MCF 10A (cell line): ENCODE measurements at regions not wholly inside any gene's neighbourhood (a gene's known extent, or its start where the extent isn't known, plus 50 kb on each side); places are given as distances from the start of the nearest gene placed in this dataset.
"Not testable (repeated sequence)": the region's sequence is repeated elsewhere in the genome, so short reads cannot be mapped to it uniquely, and the experiment has no call there.

Experiments
- BruUV-seq: library from RNA; stranded (reverse); fragments of 400-500 nt; replicated peaks from 2 replicates; lab custom pipeline; 2021; lab: Mats Ljungman, UMichigan
- CTCF ChIA-PET: fragments of 300-600 bp; sonication (Branson Sonifier 250); formaldehyde crosslinking; extraction: SDS; loops from one replicate; lab custom pipeline; 2021; ENCODE audit warnings: antibody characterized with exemption, inconsistent platforms; lab: Yijun Ruan, JAX
- POLR2A ChIA-PET: fragments of 300-600, 350-650 bp; sonication (Branson Sonifier 250); formaldehyde crosslinking; extraction: SDS; loops from one replicate; lab custom pipeline; 2020; ENCODE audit warnings: antibody characterized with exemption, inconsistent platforms; lab: Yijun Ruan, JAX
- DNase-seq: peaks from one replicate; pipeline ENCODE4 v3.0.0-alpha.2; 2018; ENCODE audit not compliant: unreplicated experiment
- H3K27ac Mint-ChIP-seq: one replicate; pipeline ENCODE4 v1.8.0; 2022; ENCODE audit warnings: mild to moderate bottlenecking, low read depth, mixed read lengths; ENCODE audit not compliant: unreplicated experiment
- H3K27me3 Mint-ChIP-seq: one replicate; pipeline ENCODE4 v1.8.0; 2022; ENCODE audit warnings: mixed read lengths; ENCODE audit not compliant: insufficient read depth, unreplicated experiment
- H3K36me3 Mint-ChIP-seq: one replicate; pipeline ENCODE4 v1.8.0; 2022; ENCODE audit warnings: mild to moderate bottlenecking, moderate library complexity, mixed read lengths; ENCODE audit not compliant: insufficient read depth, unreplicated experiment
- H3K4me1 Mint-ChIP-seq: one replicate; pipeline ENCODE4 v1.8.0; 2022; ENCODE audit warnings: mixed read lengths; ENCODE audit not compliant: insufficient read depth, unreplicated experiment
- H3K4me3 Mint-ChIP-seq: one replicate; pipeline ENCODE4 v1.8.0; 2022; ENCODE audit warnings: mild to moderate bottlenecking, moderate library complexity, mixed read lengths; ENCODE audit not compliant: unreplicated experiment
- H3K9me3 Mint-ChIP-seq: one replicate; pipeline ENCODE4 v1.8.0; 2022; ENCODE audit warnings: mixed read lengths; ENCODE audit not compliant: unreplicated experiment
- CTCF ChIP-seq: fragments of 200-600 bp; IDR thresholded peaks from one replicate; pipeline ENCODE4 v1.8.0; 2022; ENCODE audit warnings: antibody characterized with exemption, mild to moderate bottlenecking; ENCODE audit not compliant: unreplicated experiment
- intact Hi-C: fragments of 100-400 bp; cut with micrococcal nuclease; formaldehyde crosslinking; loops from 2 replicates; pipeline ENCODE4 v1.14.1; 2022

GRCh38 chr21:7776035-7776434, 2745.3 kb upstream of the TPTE start:
- POLR2A ChIA-PET, CTCF ChIA-PET, DNase-seq, intact Hi-C loops, H3K36me3 Mint-ChIP-seq, H3K4me3 Mint-ChIP-seq, H3K9me3 Mint-ChIP-seq, H3K27me3 Mint-ChIP-seq, BruUV-seq, H3K4me1 Mint-ChIP-seq: not testable (repeated sequence)
- H3K27ac Mint-ChIP-seq = peak overlapping the region; percentile 55

- H3K36me3 Mint-ChIP-seq, H3K27ac Mint-ChIP-seq, H3K4me3 Mint-ChIP-seq, H3K9me3 Mint-ChIP-seq, BruUV-seq, DNase-seq, CTCF ChIA-PET, POLR2A ChIA-PET, intact Hi-C loops, H3K4me1 Mint-ChIP-seq, H3K27me3 Mint-ChIP-seq: not testable (repeated sequence)
These were observed 2744.8 kb upstream of the TPTE start for GRCh38 chr21:7776622-7777021.

GRCh38 chr21:7777289-7777688, 2744.1 kb upstream of the TPTE start:
- intact Hi-C loops, BruUV-seq, CTCF ChIA-PET, H3K4me3 Mint-ChIP-seq, POLR2A ChIA-PET, H3K36me3 Mint-ChIP-seq, DNase-seq, H3K4me1 Mint-ChIP-seq, H3K9me3 Mint-ChIP-seq, H3K27me3 Mint-ChIP-seq, H3K27ac Mint-ChIP-seq: not testable (repeated sequence)

- intact Hi-C loops, POLR2A ChIA-PET, H3K27ac Mint-ChIP-seq, DNase-seq, H3K4me1 Mint-ChIP-seq, H3K36me3 Mint-ChIP-seq, CTCF ChIA-PET, H3K27me3 Mint-ChIP-seq, H3K9me3 Mint-ChIP-seq, H3K4me3 Mint-ChIP-seq, BruUV-seq: not testable (repeated sequence)
These were observed 2733.8 kb upstream of the TPTE start for GRCh38 chr21:7787427-7788078.

- DNase-seq, H3K36me3 Mint-ChIP-seq, H3K4me3 Mint-ChIP-seq, H3K27ac Mint-ChIP-seq, H3K27me3 Mint-ChIP-seq, intact Hi-C loops, BruUV-seq, H3K4me1 Mint-ChIP-seq, CTCF ChIA-PET, H3K9me3 Mint-ChIP-seq, POLR2A ChIA-PET: not testable (repeated sequence)
These were observed 2727.6 kb upstream of the TPTE start for GRCh38 chr21:7793797-7794196.

GRCh38 chr21:7797328-7797727, 2724.1 kb upstream of the TPTE start:
- DNase-seq, POLR2A ChIA-PET, H3K27ac Mint-ChIP-seq, H3K4me1 Mint-ChIP-seq, H3K27me3 Mint-ChIP-seq, H3K4me3 Mint-ChIP-seq, BruUV-seq, CTCF ChIA-PET, H3K36me3 Mint-ChIP-seq, H3K9me3 Mint-ChIP-seq, intact Hi-C loops: not testable (repeated sequence)

GRCh38 chr21:7798446-7798845, 2722.9 kb upstream of the TPTE start:
- CTCF ChIA-PET = not testable (repeated sequence)
- TF ChIP-seq CTCF = peak; percentile 13

GRCh38 chr21:7799697-7800096, 2721.7 kb upstream of the TPTE start:
- H3K4me1 Mint-ChIP-seq, DNase-seq, H3K27me3 Mint-ChIP-seq, POLR2A ChIA-PET, H3K36me3 Mint-ChIP-seq, BruUV-seq, H3K27ac Mint-ChIP-seq, H3K4me3 Mint-ChIP-seq, H3K9me3 Mint-ChIP-seq, intact Hi-C loops, CTCF ChIA-PET: not testable (repeated sequence)

More at GRCh38 chr21:7798446-7798845, 2722.9 kb upstream of the TPTE start:
- H3K4me3 Mint-ChIP-seq, H3K9me3 Mint-ChIP-seq, POLR2A ChIA-PET, DNase-seq, H3K27ac Mint-ChIP-seq, H3K27me3 Mint-ChIP-seq, H3K36me3 Mint-ChIP-seq, intact Hi-C loops, BruUV-seq, H3K4me1 Mint-ChIP-seq: not testable (repeated sequence)

- H3K36me3 Mint-ChIP-seq, H3K4me1 Mint-ChIP-seq, POLR2A ChIA-PET, H3K4me3 Mint-ChIP-seq, H3K27ac Mint-ChIP-seq, DNase-seq, H3K9me3 Mint-ChIP-seq, intact Hi-C loops, BruUV-seq, CTCF ChIA-PET, H3K27me3 Mint-ChIP-seq: not testable (repeated sequence)
These were observed 2707.9 kb upstream of the TPTE start for GRCh38 chr21:7813475-7813874.
